H4 (cell line): ENCODE measurements at regions not wholly inside any gene's neighbourhood (a gene's known extent, or its start where the extent isn't known, plus 50 kb on each side); places are given as distances from the start of the nearest gene placed in this dataset.
A peak's percentile ranks its signal among the peaks of the same experiment; 100 is the strongest.

Experiments
- DNase-seq: peaks from one replicate; pipeline ENCODE4 v3.0.0-alpha.2; 2015; ENCODE audit warnings: low spot score

DNA sequence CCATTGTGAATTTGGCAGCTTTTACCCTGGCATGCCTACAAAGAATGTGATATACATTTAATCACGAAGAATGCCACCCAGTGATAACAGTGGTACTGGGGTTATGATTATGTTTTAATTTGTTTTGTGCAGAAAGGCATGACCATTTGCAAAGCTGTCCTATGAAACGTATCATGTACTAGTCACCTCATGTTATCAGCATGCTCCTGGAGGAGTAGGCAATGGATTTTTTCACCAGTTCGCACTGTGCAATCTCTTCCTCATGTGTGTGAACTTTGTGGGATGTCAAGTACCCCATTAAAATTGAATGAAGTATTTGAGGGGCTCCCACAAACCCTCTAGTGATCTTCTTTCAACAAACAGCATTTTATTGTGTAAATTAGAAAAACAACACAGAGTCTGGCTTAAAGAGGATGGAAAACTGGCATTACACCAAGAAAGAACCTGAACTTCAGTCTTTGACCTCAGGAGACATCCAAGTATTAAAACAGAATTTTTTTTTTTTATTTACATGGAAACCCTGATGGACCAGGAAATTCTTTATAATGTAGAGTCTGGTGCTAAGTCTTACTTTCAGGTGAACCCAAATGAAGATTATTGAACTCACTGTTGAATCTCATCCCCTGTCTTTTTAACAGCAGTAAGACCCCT, 200.6 kb upstream of the PGRMC2 start:
- no peak for DNase-seq

DNA sequence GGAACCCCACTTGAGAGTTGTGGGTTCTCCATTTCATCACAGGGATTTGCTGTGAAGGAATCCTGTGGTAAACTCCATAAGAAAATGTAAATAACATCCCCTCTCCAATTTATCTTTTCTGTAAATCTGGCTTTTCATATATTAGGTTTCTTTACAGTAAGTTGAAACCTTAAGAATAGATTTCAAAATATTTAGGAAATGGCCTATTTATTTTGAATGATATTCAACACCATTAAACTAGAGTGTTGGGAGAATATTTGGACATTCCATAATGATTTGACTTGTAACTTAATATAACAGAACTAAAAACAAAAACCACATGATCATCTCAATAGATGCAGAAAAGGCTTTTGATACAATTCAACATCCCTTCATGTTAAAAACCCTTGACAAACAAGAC, 197.3 kb upstream of the PGRMC2 start:
- DNase-seq = no peak

DNA sequence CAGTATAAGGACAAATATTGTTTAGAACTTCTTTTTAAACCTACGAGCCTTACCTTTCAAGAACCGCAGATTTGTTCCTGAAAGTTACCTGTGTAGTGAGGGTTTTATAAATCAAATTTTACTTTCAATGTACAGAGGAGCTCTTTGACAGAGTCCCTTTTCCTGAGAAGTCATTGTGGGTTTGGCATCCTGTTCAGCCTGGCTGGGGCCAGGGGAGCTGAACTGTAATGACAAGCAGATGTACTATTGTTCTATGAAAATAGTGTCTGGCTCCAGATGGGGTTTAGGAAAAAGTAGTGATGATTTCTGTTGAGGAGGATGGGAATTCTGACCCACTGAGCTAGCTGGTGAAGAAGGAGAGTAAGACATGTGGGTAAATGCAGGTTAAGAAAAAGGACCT, 196.2 kb upstream of the PGRMC2 start:
- DNase-seq = peak; percentile 18

DNA sequence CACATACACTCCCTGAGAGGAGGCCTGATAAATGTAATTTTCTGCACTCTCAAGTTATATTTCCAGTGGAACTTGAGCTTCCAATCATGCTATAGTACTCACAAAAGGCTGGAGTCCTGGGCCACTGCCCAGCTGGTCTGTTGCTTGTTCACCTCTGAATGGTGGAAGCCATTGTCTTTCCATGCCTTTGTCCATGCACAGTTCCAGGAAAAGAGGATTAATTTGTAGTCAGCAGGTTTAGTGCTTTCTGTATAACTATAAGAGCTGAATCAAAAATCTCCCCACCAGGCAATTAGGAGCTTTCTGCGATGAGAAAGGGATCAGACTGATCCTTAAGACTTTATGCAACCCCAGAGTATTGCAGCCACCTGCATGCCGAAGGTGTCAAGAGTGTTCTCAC, 195.4 kb upstream of the PGRMC2 start:
- no peak for DNase-seq

DNA sequence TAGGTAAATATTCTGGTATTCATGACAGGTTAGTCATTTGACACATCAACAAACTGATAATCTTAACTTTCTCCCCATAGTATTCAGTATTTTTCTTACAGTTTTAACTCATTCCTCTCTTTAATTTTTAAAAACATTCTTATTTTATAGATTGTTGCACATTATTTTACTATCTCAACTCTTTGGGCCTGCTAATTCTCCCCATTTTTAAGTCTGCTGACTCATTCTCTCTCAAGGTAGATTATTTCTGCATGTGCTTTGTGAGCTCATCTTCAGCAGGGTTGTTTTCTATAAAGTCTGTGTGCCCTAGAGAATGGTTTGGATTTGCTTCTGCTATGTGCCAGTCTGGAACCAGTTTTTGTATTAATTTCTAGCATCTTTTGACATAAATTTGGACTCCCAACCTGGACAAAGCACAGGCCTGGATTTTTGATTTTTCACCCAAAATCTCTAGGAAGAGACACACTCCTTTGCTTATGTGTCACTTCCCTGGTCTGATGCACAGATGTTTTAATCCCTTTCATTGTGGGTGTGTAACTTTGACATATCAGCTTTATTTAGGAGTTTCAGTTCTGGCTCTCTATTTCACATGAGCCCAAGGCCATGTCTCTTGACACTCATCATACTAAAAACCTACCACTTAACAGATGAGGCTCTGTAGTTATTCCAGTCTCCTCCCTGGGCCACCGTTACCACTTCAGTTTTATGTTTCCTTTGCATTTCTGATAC, 194.3 kb upstream of the PGRMC2 start:
- DNase-seq = no peak

DNA sequence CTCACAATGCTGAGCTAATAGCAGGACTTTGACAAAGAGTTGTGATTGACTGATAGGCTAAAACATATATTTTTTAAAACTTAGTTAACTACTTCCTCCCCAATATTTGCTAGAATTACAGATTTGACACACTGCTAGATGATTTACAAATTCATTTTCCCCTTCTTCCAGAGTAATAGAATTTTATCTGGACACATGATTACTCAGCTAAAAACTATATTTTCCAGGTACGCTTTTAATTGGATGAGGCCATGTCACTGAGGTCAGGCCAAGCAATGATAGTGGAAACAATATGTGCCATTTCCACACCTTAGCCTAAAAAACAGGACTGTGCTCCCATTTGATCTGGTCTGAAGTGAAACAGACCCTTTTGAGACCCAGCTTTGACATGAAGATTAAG, 193.3 kb upstream of the PGRMC2 start:
- no peak for DNase-seq

DNA sequence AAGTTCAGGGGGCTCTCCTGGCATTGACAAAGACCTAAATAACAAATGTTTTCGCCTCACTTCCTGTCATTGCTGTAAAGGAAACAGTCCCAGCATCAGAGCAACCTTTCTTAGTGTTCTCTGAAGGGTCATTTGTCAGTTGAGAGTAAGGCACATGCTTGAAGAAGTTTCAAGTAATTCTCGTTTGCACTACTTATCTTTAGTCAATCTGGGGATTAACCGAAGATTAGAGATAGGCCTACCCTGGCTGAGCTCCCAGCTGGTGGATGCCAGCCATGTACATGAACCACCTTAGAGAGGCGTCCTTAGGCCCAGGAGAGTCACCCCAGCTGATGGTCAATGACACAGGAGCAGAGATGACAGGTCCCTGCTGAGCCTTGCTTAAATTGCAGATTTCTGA, 189.9 kb upstream of the PGRMC2 start:
- no peak for DNase-seq

DNA sequence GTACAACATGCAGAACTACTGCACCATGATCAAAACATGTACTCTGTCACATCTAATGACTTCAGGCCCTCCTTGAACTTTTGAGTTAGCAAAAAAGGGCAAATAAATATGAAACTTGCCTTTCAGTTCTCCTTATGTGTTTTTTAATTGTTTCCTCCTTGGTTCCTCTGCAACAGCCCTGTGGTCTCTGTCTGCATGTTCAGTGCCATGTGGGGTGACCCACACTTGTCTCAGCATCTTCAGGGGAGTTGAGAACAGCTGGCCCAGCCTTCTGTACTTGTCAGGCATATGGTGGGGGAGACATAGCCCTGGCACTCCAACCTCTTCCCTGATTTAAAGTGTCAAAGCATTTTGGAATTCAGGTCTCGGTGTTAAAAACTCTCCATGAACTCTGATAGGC, 188.0 kb upstream of the PGRMC2 start:
- no peak for DNase-seq

DNA sequence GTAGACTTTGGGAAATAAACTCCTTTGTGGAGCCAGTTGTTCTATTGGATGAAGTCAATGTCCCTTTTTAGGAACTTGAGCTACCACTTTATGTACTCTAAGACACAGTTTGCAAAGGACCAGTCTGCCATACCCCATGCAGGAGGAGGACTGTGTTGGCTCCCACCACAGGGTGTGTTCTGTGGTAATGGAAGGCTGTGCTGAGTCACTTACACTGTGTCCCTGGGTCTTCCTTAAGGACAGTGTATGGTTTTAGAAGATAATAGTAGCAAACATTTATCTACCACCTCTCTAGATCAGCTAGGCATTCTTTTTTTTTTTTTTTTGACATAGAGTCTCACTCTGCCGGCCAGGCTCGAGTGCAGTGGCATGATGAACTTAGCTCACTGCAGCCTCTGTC, 184.0 kb upstream of the PGRMC2 start:
- peak; percentile 16 for DNase-seq

DNA sequence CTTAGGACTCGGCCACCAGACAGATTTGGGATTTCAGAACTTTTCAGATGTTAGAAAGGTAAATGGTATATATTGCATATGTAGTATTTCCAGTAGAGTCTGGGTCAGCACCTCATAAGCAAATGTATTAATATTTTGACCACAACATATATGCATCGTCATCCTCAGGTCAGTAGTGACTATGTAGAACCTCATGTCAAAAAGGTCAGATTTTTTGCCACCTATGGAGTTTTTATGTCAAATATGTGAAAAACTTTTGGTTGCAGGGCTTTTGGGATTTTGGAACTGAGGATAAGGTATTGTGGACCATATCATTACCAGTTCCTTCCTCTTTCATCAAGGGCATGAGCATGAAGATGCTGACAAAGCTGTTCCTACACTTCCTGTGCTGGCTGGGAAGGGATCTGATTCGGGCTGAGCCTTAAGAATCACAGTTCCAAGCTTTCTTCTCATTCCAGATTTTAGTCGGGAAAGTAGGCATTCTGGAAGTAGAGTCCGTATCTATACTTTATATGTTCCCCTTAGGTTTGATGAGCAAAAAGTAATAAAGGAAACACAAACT, 183.0 kb upstream of the PGRMC2 start:
- no peak for DNase-seq

DNA sequence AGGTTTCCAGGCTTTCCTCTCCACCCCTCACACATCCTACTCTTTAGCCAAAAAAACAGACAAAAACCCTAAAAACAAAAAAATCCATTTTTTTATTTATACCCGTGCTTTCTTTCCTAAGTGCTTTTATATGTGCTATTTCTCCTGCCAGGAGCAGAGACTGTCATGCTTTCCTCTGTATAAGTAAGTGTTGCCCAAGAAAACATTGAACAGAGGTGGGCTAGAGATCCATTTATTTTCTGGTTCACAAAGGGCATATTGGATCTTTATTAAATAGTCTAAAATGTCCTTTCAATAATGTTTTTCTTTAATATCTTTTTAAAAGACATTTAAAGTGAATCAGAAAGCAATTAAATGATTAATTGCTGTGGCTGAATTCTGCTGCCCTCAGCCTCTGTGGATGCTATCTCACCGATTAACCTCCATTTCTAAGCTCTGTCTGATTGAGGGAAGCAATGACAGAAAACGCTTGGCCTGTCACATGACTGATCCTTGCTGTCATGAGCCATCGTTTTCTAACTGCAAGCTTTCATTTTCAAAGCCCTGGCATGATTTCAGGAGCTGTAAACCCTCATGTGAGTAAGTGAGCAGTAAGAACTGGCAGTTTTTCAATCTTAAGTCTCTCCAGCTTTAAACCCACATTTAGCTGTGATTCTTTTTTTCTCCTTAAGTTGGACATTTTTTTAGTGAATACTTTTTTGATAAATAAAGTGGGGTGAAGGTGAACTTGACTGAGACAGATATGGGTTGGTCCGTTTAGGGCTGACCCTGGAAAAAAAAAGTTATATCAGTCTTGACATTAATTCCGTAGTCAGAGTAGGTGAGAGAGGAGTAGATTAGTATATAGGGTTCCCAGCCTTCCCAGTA, 180.7 kb upstream of the PGRMC2 start:
- peak; percentile 93 for DNase-seq

DNA sequence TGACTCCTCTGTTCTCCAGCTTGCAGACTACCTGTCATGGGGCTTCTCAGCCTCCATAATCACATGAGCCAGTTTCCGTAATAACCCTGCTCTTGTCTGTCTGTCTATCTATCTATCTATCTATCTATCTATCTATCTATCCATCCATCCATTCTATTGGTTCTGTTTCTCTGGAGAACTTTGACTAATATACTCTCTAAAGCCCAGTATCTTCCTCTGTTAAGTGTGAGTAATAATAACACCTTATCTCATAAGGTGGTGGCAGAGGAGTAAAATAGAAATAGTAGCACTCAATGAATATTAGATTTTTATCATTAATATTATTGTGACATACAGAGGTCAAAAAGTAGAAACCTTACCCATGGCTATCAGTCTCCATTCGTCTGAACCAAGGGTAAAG, 177.9 kb upstream of the PGRMC2 start:
- DNase-seq = no peak

DNA sequence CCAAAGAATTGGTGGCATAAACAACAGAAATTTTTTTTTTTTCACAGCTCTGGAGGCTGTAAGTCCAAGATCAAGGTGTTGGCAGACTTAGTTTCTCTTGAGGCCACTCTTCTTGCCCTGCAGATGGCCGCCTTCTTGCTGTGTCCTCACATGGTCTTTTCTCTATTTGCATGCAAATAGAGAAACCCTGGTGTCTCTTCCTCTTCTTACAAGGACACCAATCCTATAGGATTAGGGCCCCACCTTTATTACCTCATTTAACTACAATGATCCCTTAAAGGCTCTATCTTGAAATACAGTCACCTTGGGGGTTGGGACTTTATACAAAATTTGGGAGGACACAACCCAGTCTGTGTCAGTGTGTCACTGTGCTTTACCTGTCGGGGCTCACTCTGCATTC, 175.4 kb upstream of the PGRMC2 start:
- DNase-seq = no peak

DNA sequence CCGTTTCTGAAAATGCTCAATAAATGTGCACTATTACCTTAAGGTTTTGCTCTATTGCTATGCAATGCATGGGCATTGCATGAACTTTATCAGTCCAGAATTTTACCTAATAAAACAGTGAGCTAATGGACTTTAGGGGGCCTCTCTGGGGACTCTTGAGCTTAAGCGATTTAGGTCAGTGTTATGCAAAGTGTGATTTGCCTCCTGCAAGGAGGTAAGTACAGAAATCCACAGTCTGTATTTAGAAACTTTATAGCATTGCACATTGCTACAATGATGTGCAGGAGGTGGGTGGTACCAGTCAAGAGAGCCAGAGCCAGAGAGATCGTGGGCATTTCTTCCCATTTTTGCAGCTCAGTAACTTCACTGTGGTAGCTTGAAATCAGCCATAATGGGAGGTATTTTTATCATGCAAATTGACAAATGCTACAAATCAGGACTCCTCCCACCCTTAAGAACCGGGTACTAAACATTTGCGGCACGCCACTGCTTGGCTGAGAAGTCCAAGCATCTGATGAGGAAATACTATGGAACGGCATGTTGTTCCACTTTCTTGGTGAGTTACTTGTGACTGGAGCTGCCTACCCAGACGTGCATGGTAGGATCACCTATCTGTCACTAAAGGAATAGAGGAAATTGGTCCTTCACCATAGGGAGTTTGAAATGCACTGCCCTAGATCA, 174.6 kb upstream of the PGRMC2 start:
- DNase-seq = no peak

DNA sequence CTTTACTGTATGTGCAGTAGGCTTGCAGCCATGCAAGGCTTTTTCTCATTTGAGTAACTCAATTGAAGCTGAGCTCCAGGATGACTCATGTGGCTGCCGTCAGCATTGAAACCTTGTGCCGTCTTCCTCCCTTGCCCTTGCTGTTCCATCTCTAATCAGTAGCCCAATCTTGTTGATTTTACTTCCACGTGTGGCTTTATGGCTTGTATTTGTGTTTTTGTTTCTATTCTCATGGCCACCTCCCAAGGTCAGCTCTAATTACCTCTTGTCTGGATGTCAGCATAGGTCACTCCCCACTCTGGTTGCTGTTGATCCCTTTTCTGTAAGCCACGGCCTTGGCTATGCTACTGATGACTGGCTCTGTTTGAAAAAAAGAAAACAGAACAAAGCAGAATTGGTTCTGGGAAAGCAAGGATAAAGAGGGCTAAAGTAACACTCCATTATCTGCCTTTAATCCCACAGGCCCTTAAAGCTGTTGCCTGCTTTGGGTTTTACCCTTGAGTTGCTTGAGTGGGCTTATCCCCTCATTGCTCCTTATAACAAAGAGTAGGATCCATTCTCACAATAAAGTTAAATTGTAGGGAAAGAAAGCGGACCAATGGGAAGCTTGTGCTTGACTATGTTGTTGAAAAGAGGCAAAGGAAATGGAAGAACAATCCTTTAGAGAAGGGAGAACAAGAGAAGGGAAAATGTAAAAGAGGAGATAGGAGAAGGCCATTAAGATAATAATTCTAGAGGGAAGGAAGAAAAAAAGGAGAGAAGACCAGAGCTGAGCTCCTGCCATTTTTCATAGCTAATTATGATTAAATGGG, 173.9 kb upstream of the PGRMC2 start:
- peak; percentile 76 for DNase-seq

DNA sequence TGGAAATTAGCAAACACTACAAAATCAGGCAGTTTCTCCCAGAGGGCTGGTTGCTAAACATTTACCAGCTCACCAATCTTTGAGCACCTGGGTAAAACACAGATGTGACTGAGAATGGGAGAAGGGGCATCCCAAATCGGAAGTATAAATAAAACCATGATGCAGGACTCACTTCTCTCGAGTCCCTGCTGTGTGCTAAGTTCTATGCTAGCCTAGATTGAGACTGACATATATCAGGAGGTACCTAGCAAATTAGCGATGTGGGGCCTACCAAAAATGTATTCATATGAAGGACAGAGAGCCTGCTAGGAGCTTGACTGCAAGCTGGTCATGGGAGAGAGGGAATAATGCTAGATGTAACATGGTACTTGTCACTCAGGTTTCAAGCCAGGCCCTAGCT, 171.9 kb upstream of the PGRMC2 start:
- no peak for DNase-seq

DNA sequence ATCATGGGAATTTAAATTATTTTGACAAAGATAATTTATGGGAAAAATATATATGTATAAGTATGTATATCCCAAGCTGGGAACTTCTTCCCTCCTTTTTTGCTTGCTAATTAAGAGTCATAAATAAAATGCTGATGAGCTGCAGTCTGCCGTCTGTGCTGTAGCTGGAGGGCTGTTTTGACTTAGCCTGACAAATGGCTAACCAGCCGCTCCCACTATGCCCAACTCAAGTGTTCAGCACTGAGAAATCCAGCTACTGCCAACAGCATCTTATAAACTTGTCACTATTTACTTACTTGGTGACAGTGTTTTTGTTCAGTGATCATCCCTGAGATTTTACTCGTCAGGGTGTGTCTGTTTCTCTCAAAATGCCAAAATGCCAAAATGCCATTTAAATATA, 171.2 kb upstream of the PGRMC2 start:
- DNase-seq = no peak

DNA sequence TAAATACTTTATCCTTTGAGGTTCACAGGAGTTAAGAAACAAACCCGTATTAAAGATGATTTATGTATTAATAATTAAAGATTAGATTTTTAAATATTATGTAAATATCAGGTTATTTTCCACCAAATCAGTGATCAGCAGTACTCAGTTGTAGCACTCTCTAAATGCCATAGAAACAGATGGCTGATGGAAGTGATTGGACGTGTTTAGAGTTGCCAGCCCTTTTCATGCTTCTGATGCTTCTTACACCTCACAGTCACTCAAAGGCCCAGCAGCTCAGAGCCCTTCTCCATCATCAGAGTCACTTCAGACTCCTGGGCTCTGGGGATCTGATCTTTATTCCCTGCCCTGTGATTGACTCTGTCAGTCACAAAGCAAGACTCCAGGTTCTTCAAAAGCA, 170.1 kb upstream of the PGRMC2 start:
- DNase-seq = no peak

DNA sequence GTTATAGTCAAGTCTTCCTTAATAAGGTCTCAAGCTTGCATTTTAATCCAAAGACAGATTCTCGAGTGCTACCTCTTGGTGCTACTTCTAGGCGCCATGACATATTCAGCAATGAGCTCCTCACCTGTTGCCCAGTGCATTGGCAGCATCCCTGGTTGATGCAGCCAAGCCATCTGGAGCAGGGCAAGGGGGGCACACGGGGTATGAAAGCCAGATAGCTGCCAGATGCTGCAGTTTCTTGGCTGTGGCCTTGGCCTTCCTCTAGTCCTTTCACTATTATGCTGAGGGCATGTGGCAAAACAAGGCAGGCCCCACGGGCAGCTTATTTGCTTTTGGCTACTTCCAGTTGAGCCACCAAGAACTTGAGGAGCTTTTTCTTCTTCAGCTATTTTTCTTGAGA, 168.6 kb upstream of the PGRMC2 start:
- no peak for DNase-seq

DNA sequence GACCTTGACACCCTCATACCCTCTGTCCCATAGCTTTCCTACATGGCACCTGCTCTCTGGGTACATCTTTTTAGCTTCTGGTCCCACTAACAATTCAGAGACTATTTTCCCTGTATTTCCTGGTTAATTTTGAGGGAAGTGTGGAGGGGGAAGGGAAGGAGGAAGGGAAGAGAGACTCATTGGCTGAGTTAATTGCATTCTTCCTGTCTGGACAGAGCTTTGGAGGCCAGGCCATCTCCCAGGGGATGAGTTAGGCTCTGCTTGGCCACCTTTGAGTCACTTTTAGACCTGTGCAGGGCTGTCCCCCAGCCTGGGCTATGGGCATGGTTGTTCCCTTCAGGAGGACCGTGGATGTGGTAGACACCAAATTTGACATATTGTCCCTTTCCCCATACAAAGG, 167.9 kb upstream of the PGRMC2 start:
- no peak for DNase-seq

DNA sequence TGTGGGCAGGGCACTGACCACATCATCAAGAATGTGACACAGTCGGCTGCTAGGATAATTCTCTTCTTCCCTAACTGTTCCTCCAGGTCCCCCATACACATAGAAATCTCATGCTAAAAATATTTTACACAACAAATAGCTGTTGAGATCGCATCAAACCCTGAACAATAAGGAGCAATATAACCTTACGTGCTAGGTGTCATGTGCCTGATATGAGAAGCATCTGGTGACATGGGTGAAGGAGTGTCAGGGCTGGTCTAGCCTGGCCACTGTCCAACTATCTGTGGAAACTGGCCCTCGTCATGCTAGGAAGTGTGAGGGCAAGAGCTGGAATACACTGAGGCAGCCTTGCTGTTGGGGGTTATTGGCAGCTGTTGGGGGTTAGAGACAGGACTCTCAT, 167.3 kb upstream of the PGRMC2 start:
- DNase-seq = no peak
